Stimulated activated CD4-positive, alpha-beta T cell treated with anti-CD3 and anti-CD28 coated beads, Interleukin-1b, Interleukin-23, amount 100 ng/mL, for 48 hours (primary cell): ENCODE measurements at regions not wholly inside any gene's neighbourhood (a gene's known extent, or its start where the extent isn't known, plus 50 kb on each side); places are given as distances from the start of the nearest gene placed in this dataset.

Experiments
- DNase-seq: peaks from one replicate; pipeline ENCODE4 v3.0.0-alpha.2; 2020

DNA sequence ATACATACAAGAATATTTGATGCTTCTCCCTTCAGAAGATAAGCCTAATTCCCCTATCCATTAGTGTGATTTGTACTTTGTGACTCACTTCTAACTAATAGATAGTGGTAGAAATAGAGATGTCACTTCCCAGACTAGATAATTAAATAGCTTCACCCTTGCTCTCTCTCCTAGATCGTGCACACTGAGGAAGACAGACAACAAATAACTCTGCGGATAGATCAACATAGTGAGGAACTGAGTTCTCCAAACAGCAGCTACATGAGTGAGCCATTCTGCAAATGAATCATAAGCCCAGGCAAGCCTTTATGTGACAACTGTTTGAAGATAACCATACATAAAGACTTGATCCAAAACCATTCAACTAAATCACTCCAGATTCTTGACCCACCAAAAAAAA lies 1083.4 kb upstream of the C9orf72 start:
- no peak for DNase-seq

DNA sequence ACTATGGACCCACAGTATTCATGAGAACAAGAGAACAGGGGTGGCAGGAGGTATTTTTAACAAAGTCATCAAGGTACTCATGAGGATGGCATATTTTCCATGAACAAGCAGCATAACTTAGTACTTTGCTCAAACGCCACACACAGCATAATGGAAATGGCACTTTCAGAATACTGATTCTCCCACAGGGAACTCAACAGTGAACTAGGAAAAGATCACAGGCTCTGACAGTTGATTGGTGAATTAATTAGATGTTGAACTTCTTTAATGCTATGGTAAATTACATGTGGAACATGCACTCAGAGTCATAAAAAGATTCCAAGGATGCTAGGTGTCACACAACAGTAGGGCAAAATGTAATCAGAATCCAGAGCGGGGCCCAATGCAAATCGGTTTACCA lies 1088.6 kb upstream of the C9orf72 start:
- DNase-seq: no peak

DNA sequence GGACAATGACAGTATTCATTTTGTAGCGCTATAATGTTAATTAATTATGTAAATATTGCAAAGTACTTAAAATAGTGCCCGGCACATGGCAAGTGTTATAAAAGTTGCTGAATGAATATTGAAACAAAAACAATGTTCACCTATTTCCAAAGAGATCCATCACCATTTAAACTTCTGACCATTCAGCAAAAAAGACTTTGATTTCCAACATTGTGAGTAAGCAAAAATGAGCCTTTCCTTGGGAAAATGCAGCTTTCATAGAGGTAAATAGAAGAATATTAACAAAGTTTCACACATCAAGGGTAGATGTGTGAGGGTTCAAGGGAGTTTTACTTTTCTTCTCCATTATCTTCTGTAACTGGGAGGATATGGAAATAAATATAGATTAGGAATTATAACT lies 1089.4 kb upstream of the C9orf72 start:
- DNase-seq: no peak

DNA sequence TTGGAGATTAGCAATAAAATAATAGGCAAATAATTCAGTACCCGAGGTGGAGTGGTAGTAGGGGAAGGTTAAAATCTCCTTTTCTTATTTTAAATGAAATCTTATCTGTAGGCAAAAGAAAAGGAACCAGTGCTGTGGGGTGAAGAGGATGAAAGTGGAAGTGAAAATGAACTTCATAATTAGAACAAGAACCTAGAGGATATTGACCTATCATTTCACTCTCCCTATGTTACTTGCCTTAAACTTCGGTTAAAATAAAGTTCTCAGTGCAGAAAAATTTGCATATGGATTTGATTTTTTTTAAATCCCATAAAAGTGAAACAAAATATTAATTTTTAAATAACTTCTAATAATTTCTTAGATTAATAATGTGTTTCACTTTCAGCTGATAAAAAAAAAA lies 1094.9 kb upstream of the C9orf72 start:
- DNase-seq: no peak

DNA sequence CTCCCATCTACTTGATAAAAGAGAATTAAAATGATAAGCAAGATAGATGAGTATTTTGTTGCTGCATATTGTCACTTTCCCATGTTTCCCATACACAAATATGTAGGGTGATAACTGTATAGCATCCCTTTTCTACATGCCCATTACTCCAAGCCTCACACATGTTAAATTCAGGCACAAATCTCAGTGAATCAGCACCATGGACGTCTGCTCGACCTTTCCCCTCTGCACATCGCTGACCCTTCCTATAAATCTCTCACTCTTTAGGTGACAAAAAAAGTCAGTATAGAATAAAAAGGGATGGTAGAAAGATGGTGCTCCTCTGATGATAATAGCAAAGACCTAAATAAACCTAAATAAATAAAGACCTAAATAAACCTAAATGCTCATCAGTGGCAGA lies 1097.7 kb upstream of the C9orf72 start:
- DNase-seq: no peak

DNA sequence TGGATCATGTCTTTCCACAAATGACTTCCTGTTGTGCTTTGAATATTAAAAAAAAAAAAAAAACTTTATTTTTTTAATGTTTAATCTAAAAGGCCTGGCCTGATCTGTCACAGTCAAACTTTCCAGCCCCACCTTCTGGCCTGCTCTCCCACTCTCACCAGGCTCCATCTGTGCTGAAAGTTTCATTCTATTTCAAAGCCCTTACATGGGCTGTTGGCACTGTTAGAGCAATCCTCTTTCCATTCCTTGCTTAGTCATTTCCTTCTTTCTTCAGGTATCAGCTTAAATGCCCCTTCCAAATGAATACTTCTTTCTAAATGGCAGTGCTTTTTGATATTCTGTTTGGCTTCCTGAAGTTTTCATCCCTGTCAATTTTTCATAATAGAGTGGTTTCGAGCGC lies 1104.8 kb upstream of the C9orf72 start:
- DNase-seq: no peak

DNA sequence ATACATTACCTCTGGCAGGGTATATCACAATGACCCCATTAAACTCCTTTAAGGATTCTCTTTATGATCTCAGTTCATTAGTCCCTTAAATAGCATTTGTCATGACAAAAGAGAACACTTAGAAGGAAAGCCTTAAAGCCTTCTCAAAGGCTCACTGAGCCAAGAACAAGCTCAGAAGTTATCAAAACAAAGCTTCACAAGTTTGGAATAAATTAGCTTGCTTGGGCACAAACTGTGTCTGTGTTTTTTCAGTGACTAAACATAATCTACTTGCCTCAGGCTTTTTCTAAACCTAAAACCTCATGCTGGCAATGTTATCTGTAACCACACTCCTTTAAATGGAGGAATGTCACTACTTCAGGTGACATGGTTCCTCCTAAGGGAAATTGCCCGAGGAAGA lies 1114.9 kb upstream of the C9orf72 start:
- DNase-seq: no peak

DNA sequence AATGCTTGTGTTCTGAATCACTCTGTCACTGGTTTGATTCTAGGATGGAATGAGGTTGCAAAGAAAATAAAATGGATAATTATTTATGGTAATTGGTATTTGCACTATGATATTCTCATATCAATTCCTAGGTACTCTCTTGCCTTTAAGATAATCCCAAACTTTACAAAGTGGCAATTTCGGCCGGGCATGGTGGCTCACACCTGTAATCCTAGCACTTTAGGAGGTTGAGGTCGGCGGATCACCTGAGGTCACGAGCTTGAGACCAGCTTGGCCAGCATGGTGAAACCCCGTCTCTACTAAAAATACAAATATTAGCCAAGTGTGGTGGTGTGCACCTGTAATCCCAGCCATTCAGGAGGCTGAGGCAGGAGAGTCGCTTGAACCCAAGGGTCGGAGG lies 1118.7 kb upstream of the C9orf72 start:
- DNase-seq: no peak

DNA sequence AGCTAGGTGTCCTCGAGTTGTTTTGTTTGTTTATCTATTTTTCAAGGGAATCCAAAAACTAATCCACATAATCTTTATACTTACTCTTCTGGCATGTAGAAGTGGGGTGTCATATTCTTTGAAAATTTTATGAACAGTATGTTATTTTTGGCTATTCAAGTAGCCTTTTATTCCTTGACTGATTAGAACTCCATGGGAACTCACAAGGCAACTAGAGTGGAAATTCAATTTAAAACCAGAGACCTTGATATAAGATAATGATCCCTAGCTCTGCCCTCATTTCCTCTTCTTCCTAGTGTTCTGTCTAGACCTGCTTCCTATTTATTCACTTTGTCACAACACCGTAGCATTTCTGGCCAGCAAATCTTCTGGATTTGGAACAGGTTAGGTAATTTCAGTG lies 1123.7 kb upstream of the C9orf72 start:
- DNase-seq: no peak

DNA sequence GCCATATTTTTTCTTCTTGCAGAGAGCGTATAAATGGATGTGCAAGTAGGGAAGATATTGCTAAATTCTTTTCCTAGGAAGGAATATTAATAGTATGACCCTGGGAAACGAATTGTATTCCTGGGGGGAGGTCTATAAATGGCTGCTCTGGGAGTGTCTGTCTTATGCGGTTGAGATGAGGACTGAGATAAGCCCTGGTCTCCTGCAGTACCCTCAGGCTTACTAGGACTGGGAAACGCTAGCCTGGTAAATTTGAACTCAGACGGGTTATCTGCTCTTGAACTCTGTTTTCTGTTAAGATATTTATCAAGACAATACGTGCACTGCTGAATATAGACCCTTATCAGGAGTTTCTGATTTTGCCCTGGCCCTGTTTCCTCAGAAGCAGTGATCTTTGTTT lies 1126.4 kb upstream of the C9orf72 start:
- DNase-seq: no peak

DNA sequence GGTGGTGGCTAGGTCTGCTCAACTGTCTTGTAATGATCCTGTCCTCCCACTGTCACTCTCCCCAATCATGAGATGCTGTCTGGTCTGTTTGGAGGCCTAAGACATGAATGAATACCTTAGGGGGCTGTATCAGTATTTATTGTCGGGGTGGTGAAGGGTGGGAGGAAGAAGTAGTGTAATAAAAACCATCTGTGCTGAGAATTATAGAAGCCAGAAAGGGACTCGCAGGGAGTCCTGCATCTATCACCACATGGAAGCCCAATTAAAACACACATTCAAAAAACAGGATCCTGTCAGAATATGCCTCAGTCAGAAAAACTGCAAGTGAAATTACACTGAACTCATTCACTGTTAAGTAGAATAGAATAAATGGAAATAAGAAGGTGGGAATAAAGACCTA lies 1134.3 kb upstream of the C9orf72 start:
- DNase-seq: no peak

DNA sequence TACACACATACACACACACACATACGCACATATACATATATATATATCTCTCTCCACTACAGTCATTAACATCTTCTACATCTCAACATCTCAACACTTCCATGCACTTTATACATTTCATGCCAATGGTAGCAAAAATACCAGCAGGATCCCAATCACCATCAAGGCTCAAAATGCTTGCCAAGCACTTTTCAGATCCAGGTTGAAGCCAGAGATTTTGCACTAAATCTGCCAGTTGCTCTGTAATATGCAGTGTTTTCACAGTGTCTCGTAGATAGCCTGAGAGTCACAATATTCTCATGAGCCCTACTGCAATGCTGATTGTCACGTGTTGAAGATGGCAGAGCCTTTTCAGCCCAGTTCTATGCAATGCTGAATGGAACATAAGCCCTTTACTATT lies 1140.9 kb upstream of the C9orf72 start:
- DNase-seq: no peak

DNA sequence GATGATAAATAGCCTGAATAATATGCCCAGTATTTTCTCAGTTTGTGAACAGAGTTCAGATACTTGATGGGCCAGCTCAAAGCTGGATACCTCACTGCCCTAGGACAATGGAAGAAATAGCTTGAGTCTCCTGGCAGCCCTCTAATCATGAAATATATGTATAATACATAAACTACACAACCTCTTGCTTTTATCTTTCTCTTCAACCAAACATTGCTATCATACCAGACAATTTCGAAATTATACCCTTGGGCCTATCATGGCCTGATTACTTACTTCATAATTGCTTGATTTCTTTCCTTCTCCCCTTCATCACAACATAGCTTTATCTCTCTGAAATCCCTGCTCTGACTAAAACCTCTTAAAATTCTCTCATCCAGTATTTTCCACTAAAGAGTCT lies 1144.9 kb upstream of the C9orf72 start:
- DNase-seq: no peak

DNA sequence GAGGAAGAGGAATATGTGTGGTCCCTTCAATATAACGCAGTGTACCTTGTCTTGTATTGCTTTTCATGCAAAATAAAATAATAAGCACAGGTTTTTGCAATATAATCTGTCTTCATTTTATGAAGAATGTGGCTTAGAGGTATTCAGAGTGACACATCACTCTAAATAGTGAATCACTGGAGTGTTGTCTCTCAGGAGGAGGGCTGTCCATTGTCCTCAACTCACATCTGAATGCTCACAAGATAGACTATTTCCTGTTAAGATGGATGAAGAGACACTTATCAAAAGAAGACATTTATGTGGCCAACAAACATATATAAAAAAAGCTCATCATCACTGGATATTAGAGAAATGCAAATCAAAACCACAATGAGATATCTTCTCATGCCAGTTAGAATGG lies 1147.5 kb upstream of the C9orf72 start:
- DNase-seq: no peak

DNA sequence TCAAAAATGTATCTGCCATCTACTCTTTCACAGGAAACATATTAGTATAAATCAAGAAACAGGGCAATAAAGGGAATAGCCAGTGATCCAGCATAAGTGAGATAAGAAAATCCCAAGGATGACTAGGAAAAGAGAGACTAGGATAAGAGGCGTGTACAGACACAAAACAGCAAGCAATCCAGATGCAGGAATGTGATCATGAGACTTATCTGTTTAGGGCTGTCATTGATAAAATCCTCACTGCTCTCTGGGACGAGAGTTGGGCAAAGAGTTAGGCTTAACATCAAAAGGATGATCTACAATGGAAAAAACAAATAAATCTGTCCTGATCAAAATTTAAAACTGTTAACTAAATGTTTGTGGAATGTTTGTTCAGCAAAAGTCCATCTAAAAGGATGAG lies 1156.8 kb upstream of the C9orf72 start:
- no peak for DNase-seq

DNA sequence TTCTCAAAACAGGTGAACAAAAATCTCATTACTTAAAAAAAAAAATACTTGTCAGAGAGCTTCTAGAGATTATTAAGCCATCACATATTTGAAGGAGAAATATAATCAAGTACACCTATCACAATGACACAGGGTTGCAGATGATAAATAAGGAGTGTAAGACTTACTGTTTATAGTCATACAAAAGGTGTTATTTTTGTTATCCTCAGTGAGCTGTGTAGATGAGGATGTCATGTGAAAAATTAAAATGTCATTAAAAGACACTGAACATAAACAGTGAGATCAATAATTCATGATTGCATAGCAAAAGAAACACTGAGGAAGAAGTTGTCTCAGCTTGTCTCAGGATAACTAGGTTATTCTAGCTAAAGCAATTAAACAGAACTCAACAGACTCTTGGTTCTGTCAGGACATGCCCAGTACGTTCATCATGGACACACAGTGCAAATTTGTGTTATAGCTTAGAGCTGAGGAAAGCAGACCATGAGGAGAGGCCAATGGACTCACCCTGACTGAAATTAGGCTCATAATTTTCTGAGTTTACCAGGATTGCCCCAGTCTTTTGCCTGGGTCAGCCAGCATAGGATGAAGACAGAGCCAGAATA lies 1162.6 kb upstream of the C9orf72 start:
- no peak for DNase-seq

DNA sequence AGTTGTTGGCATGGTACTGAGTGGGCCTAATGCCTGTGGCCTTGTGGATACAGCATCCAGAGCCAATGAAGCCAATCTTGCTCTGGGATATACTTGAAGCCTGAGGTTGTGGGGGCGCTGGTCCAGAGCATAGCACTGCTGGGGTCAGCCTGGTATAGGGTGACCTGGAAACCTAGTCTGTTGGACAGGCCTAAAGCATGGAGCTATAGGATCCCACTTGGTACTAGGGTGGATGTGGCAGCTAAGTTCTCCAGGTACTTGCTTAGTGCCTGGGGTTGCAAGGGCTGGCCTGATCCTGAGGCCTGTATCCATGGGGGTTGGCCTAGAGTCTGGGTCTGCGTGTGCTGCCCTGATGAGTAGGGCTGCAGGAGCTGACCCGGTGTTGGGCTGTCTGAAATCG lies 1168.2 kb upstream of the C9orf72 start:
- no peak for DNase-seq

DNA sequence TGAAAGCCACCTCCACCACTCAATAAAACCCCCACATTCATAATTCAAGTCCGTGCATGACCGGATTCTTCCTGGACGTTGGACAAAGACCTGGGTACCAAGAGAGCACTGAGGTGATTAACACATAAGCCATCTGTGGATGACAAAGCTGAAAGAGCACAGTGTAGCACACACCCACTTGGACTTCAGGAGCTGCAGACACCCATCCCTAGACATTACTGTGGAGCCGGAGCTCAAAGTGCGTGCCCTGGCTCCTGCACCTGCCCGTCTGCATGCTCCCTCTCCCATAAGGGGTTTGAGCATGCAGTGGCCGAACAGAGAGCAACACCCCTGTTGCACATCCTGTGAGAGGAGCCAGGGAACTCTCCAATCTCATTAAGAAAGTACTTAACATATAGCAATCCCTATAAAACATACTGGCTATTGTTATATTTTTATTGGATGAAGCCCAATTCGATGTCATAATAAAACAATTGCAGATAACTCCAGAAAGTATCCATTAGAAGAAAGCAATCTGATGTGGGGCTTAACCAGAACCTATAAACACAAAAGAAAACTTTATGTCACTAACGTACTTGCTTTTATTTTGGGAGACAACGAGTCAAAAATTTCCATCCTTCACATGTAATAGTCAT lies 1174.2 kb upstream of the C9orf72 start:
- no peak for DNase-seq

DNA sequence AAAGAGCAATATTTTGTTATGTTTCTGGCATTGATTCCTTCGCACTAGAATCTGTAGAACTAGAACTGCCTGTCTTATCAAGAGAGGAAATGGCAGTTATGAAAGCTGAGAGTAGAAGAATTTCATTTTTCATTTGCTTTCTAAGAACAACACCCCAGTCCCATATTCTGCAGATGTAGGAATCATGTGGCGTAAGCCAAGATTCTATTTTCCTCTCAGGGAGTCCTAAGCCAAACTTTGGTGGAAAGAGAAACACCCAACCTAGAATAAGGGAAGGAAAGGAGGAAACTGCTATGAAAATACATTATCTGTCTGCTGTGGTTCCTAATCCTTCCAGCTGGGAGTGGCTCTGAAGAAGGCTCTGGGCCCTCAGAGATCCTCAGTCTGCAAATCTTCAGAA lies 1176.9 kb upstream of the C9orf72 start:
- no peak for DNase-seq

DNA sequence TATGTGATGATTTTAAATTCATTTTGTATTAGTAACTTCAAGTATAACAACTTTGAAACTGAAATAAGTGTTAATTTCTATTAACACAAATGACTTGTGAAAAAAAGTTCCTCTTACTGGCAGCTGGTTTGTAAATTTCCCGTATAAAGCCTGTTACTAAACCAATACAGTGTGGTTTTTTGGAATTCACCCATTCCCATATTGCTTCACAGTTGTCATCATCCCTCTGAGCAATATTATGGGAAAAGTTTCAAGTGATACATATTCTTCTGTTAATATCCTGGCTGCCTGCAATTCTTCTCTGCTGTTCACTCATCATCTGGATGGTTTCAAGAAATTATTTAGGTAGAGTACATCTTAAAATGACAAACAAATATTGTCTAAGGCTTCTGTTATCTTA lies 1185.1 kb upstream of the C9orf72 start:
- DNase-seq: no peak

DNA sequence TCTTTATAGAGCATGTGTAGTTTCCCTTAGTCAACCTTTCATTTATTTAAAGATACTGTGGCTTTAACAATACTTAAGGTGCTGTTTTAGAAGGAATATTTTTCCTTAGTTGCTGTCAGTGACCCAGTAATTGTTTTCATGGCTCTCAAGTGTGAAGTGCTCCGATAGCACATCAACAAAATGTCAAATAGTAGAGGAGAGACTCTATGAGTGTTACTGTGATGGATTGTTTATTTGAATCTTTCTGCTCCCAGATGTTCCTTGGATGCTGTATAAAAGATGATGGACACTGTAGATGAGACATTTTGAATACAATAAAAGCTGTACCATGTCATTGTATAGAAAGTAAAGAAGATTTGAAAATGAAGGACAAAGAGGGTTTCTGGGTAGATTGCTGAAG lies 1185.7 kb upstream of the C9orf72 start:
- no peak for DNase-seq

DNA sequence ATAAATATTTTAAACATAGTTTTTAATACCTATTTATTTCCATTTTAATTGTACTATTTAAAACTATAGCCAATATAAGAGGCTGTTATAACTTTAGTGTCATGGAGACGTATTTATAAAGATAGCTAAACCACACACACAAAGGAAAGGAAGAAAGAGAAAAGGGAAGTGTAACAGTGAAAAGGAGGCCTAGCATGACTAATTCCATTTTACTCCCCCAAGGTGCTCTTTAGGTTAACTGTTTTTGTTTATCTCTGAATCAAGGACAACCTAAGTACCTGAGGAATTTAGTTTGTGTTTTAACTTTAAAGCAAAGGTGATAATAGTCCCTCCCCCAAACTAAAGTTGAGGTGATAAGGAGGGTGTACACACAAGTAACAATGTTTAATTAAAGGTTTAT lies 1188.9 kb upstream of the C9orf72 start:
- no peak for DNase-seq

DNA sequence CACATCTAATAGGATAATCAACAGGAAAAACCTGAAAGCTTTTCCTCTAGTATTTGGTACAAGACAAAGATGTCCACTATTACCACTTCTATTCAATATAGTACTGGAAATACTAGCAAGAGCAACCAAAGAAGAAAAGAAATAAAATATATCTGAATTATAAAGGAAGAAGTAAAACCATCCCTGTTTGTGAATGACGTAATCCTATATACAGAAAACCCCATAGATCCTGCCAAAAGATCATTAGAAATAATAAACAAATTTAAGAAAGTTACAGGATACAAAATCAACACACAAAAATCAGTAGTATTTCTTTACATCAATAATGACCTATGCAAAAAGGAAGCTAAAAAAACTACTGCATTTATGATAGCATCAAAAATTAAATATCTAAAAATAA lies 1191.3 kb upstream of the C9orf72 start:
- no peak for DNase-seq

DNA sequence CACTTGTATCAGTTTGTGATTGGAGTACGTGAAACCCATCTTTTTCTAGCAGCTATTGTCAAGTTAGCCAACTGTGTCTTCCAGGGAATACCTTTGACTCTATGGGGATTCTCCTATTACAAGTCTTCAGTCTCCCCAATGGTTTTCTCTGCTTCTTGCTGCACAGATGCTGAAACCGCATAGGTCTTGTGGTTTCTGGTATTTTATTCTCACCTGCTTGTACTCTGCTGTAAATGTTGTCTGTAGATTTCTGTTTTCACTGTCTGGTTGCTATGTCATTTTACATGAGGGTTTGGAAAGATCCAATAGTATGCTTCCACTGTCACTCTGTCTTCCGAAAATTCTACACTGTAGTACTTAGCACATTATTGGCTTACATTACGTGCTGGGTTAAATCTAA lies 1196.9 kb upstream of the C9orf72 start:
- DNase-seq: no peak

DNA sequence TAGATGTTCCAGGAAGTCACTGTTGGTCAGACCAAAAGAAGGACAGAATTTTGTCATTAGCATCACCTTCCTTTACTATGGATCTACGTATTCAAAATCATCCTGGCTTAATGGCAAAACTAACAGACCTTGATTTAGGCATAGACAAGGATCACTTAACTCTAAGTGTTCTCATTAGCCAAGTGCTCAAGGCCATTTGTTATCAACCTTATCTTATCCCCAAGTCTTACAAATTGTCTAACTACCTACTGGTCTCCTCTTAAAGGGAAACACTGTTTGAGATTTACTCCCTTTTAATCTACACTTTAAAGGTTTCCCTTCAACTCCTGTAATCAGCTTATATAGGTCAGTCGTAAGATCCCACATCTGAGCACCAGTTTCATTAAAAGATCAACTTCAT lies 1197.5 kb upstream of the C9orf72 start:
- DNase-seq: no peak
